GM23248 (cell line): ENCODE measurements at regions not wholly inside any gene's neighbourhood (a gene's known extent, or its start where the extent isn't known, plus 50 kb on each side); places are given as distances from the start of the nearest gene placed in this dataset.

Experiments used
- DNase-seq: peaks from one replicate; pipeline ENCODE4 v3.0.0-alpha.2; 2015
- H2AFZ ChIP-seq: fragments of 200-600 bp; sonication (generic); 2 replicates; pipeline ENCODE4 v1.6.1; 2016; ENCODE audit warnings: antibody characterized with exemption
- H3F3A ChIP-seq: fragments of 200-600 bp; sonication (generic); 2 replicates; pipeline ENCODE4 v1.6.1; 2016; ENCODE audit warnings: mild to moderate bottlenecking, antibody characterized with exemption, mixed run types; ENCODE audit not compliant: insufficient read depth
- H3K27ac ChIP-seq: fragments of 200-600 bp; sonication (generic); 2 replicates; pipeline ENCODE4 v1.5.1; 2016; ENCODE audit warnings: mild to moderate bottlenecking
- H3K27me3 ChIP-seq: fragments of 200-600 bp; sonication (generic); replicated peaks from 2 replicates; pipeline ENCODE4 v1.6.1; 2016; ENCODE audit warnings: mild to moderate bottlenecking; ENCODE audit not compliant: insufficient read depth
- H3K36me3 ChIP-seq: fragments of 200-600 bp; sonication (generic); 2 replicates; pipeline ENCODE4 v1.6.1; 2016; ENCODE audit warnings: low read depth, mild to moderate bottlenecking
- H3K4me1 ChIP-seq: fragments of 200-600 bp; sonication (generic); 2 replicates; pipeline ENCODE4 v1.6.1; 2016; ENCODE audit warnings: mild to moderate bottlenecking; ENCODE audit not compliant: insufficient read depth
- H3K4me2 ChIP-seq: fragments of 200-600 bp; sonication (generic); one replicate; pipeline ENCODE4 v1.6.1; 2016; ENCODE audit warnings: mild to moderate bottlenecking; ENCODE audit not compliant: unreplicated experiment
- H3K4me3 ChIP-seq: fragments of 200-600 bp; sonication (generic); 2 replicates; pipeline ENCODE4 v1.5.1; 2016; ENCODE audit warnings: mild to moderate bottlenecking
- H3K79me2 ChIP-seq: fragments of 200-600 bp; sonication (generic); 2 replicates; pipeline ENCODE4 v1.6.1; 2016; ENCODE audit warnings: mild to moderate bottlenecking; ENCODE audit not compliant: insufficient read depth
- H3K9ac ChIP-seq: fragments of 200-600 bp; sonication (generic); 2 replicates; pipeline ENCODE4 v1.6.1; 2016; ENCODE audit warnings: mild to moderate bottlenecking
- H3K9me2 ChIP-seq: fragments of 200-600 bp; sonication (generic); 2 replicates; pipeline ENCODE4 v1.6.1; 2016; ENCODE audit warnings: mixed run types, mild to moderate bottlenecking, moderate library complexity; ENCODE audit not compliant: insufficient read depth
- H3K9me3 ChIP-seq: fragments of 200-600 bp; sonication (generic); one replicate; pipeline ENCODE4 v1.6.1; 2017; ENCODE audit warnings: low read depth
- H4K20me1 ChIP-seq: fragments of 200-600 bp; sonication (generic); 2 replicates; pipeline ENCODE4 v1.6.0; 2016; ENCODE audit not compliant: insufficient read depth
- EZH2 ChIP-seq: fragments of 200-600 bp; sonication (generic); IDR thresholded peaks from 2 replicates; pipeline ENCODE4 v1.6.1; 2018; ENCODE audit warnings: antibody characterized with exemption, mild to moderate bottlenecking; ENCODE audit not compliant: insufficient read depth, poor library complexity, severe bottlenecking
- EZH2phosphoT487 ChIP-seq: fragments of 200-600 bp; sonication (generic); IDR thresholded peaks from 2 replicates; pipeline ENCODE4 v1.6.1; 2018; ENCODE audit warnings: antibody characterized with exemption, moderate library complexity, mild to moderate bottlenecking, low read depth; ENCODE audit not compliant: insufficient read depth
- WGBS, 2 experiments: methylation state at CpG; one replicate each; pipeline ENCODE4 v1.1.6; 2015 to 2017; ENCODE audit warnings: low lambda C conversion rate in 2 of 2, low coverage in 1 of 2; ENCODE audit errors: missing lambda C conversion rate in 2 of 2; 5-methylcytosine and 5-hydroxymethylcytosine counted together
- in situ Hi-C: fragments of 300-500 bp; cut with MboI; formaldehyde crosslinking; loops from 2 replicates; pipeline ENCODE4 v1.15.0; 2020

GRCh38 chr5:3828761-3829160 is 233.1 kb downstream of the IRX1 start:
- no peak for DNase-seq
- Histone ChIP-seq H4K20me1 (no peaks in the 10 kb centered on the region), H3K4me1 (no peaks in the 10 kb centered on the region), H3K27me3 (no peaks in the 10 kb centered on the region), H3K9ac (no peak overlapping the region), H3F3A (no peaks in the 10 kb centered on the region), H3K9me3 (no peaks in the 10 kb centered on the region), H3K36me3 (no peaks in the 10 kb centered on the region), H3K4me3 (no peak overlapping the region), H2AFZ (no peak overlapping the region), H3K27ac (no peak overlapping the region), H3K4me2 (no peak overlapping the region), H3K9me2 (no peaks in the 10 kb centered on the region), H3K79me2 (no peaks in the 10 kb centered on the region)
- in situ Hi-C loops, result no loop called here
- no peak for TF ChIP-seq EZH2
- TF ChIP-seq EZH2phosphoT487, result no peak
- WGBS, 2 experiments, result 40 to 49% methylated on average over 4 of the region's 4 CpGs

DNA sequence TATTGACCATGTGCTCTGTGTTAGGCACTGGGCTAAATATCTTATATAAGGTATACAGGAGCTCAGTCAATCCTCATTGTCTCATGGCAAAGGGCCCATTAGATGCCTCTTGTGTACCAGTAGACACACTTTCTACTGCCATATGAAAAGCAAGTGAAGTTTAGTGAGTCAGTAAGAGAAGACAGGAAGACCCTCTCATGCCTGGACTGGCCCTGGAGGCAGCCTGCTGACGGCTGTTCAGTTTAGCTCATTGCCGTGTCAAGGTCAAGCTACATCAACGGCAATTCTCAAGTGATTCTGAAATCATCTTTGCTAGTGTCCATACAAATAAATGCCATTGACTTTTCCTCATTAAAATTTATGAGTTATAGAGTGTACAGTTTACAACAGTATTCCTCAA is 237.9 kb downstream of the IRX1 start:
- Histone ChIP-seq H3K9me3 (no peaks in the 10 kb centered on the region), H3K27ac (no peak overlapping the region), H3K79me2 (no peaks in the 10 kb centered on the region), H3K4me2 (no peak overlapping the region), H3K4me3 (no peak overlapping the region), H4K20me1 (no peaks in the 10 kb centered on the region), H2AFZ (no peak overlapping the region), H3K27me3 (no peaks in the 10 kb centered on the region), H3K9me2 (no peaks in the 10 kb centered on the region), H3K9ac (no peak overlapping the region), H3K36me3 (no peaks in the 10 kb centered on the region), H3F3A (no peaks in the 10 kb centered on the region), H3K4me1 (no peaks in the 10 kb centered on the region)
- 30 to 52% methylated on average over 3 of the region's 3 CpGs for WGBS, 2 experiments
- no peak for TF ChIP-seq EZH2
- no peak for TF ChIP-seq EZH2phosphoT487
- in situ Hi-C loops, result no loop called here
- no peak for DNase-seq

DNA sequence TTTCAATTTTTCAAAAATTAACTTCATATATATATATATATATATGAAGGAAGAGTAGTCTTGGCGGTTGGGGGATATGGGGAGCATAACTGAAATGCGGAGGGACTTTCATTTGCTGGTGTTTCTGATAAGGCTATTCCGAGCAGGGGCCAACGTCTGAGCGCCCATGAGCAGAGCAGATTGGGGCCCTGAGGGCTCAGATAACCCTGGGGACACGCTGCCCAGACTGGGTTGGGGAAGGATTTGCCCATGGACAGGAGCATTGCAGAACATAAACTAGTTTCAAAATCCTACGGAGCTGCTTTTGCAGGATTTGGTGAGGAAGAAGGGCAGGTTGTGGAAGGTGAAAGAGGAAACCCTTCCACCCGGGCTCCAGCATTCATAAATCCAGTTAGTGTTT is 240.2 kb downstream of the IRX1 start:
- in situ Hi-C loops, result no loop called here
- Histone ChIP-seq H3K4me2 (no peak overlapping the region), H2AFZ (no peak overlapping the region), H3K27me3 (no peaks in the 10 kb centered on the region), H3K79me2 (no peaks in the 10 kb centered on the region), H3F3A (no peaks in the 10 kb centered on the region), H3K4me3 (no peak overlapping the region), H3K9me3 (no peaks in the 10 kb centered on the region), H3K9me2 (no peaks in the 10 kb centered on the region), H3K4me1 (no peaks in the 10 kb centered on the region), H3K9ac (no peak overlapping the region), H3K27ac (no peak overlapping the region), H4K20me1 (no peaks in the 10 kb centered on the region), H3K36me3 (no peaks in the 10 kb centered on the region)
- no peak for DNase-seq
- TF ChIP-seq EZH2phosphoT487 (no peak), EZH2 (no peak)
- 37 to 40% methylated on average over 8 of the region's 8 CpGs for WGBS, 2 experiments

DNA sequence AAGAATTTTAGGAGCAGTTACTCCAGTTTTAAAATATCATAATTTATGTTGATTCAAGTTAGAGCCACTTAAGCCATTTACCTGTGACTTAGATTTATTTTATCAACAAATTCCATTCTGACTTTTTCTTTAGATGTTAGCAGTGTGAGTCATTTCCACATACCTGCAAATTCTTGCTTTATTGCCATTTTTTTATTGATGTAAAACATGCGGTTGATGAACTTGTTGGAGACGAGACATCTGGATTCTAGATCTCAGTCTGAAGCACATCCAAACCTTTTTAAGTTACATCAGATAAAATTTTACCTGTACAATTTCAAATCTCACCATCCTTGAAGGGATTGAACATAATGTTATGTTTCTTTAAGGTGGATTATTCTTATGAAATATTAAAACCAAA is 240.9 kb downstream of the IRX1 start:
- Histone ChIP-seq H3K9ac (no peak overlapping the region), H3K36me3 (no peaks in the 10 kb centered on the region), H3K4me3 (no peak overlapping the region), H2AFZ (no peak overlapping the region), H3K79me2 (no peaks in the 10 kb centered on the region), H3K9me3 (no peaks in the 10 kb centered on the region), H3K9me2 (no peaks in the 10 kb centered on the region), H3K4me2 (no peak overlapping the region), H3K27me3 (no peaks in the 10 kb centered on the region), H3F3A (no peaks in the 10 kb centered on the region), H4K20me1 (no peaks in the 10 kb centered on the region), H3K27ac (no peak overlapping the region), H3K4me1 (no peaks in the 10 kb centered on the region)
- DNase-seq, result no peak
- WGBS, 2 experiments, result 61 to 63% methylated on average over 2 of the region's 2 CpGs
- no peak for TF ChIP-seq EZH2
- TF ChIP-seq EZH2phosphoT487, result no peak
- in situ Hi-C loops, result no loop called here

DNA sequence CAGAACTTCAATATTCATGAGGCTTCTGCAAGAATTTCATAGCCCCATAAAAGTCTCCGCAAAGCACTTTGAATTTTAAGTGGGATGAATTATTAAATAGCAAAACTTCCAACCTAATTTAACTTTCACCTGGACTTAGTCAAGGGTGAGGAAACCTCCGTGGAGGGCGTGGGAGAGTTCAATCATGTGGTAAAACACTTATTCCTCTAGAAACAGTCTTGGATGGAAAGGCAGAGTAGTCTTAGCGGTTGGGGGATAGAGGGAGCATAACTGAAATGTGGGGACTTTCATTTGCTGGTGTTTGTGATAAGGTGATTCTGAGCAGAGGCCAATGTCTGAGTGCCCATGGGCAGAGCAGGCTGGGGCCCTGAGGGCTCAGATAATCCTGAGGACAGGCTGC is 241.9 kb downstream of the IRX1 start:
- Histone ChIP-seq H3F3A (no peaks in the 10 kb centered on the region), H3K9me2 (no peaks in the 10 kb centered on the region), H3K4me1 (no peaks in the 10 kb centered on the region), H3K4me2 (no peak overlapping the region), H3K9me3 (no peaks in the 10 kb centered on the region), H3K9ac (no peak overlapping the region), H4K20me1 (no peaks in the 10 kb centered on the region), H3K79me2 (no peaks in the 10 kb centered on the region), H3K4me3 (no peak overlapping the region), H3K27me3 (no peaks in the 10 kb centered on the region), H3K36me3 (no peaks in the 10 kb centered on the region), H2AFZ (no peak overlapping the region), H3K27ac (no peak overlapping the region)
- in situ Hi-C loops, result no loop called here
- WGBS, 2 experiments, result 33 to 34% methylated on average over 4 of the region's 4 CpGs
- no peak for DNase-seq
- TF ChIP-seq EZH2phosphoT487 (no peak), EZH2 (no peak)
